GM19438 (cell line): ENCODE measurements at regions not wholly inside any gene's neighbourhood (a gene's known extent, or its start where the extent isn't known, plus 50 kb on each side); places are given as distances from the start of the nearest gene placed in this dataset.

Experiments used
- ATAC-seq: cut with Tn5 transposase; IDR thresholded peaks from one replicate; pipeline ENCODE4 v1.9.1; 2021; ENCODE audit warnings: low read depth; ENCODE audit not compliant: unreplicated experiment

DNA sequence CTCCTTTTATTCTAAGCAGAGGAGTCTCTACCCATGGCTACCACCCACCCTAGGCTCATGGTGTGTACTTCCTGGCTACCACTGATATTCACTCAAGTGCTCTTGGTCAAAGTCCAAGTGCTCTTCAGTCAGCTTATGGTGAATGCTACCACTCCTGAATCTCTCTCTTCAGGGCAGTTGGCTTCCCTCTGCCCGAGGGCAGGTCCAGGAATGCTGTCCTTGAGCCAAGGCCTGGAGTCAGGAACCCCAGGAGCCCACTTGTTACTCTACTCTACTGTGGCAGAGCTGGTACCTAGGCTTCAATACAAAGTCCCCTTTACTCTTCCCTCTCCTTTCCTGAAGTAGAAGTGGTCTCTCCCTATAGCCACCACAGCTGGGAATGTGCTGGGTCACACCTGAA is 226.0 kb downstream of the DIPK2A start:
- no peak for ATAC-seq

DNA sequence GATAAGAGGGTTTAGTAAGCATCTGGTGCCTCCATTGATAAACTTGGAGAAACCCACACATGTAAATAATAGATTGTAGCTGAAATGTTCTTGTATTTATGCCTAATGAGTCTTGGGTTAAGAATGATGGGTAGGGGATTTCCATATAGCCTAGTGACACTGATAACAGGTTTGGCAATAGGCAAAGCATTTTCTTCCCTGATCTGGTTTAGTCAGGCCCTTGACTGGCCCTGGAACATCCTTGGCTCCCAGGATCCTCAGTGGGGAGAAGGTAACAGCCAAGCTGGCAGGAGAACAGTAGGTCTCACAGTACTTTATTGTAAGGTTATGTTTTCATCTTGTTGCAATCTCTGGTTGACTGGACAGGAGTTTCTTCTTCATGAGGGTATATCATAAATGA is 228.4 kb downstream of the DIPK2A start:
- ATAC-seq, result no peak

DNA sequence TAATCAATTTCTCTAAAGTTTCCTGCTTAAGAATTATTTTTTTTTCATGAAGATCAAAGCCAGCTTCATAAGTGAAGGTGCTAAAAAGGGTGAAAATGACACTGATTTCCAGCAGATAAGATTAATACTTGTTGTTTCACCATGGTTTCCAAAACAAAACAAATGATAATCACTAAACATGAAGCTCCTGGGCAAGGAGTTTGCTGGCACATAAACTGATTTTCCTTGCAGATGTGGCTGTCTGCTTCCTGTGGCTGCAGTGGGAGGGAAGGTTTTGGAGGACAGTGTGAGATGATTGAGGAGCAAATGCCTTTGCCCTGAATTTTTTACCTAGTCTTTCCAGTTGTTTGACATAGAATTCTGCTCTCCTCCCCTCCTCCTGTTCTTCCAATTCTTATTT is 228.8 kb downstream of the DIPK2A start:
- no peak for ATAC-seq

- no peak for ATAC-seq
These were observed 250.1 kb downstream of the DIPK2A start for GRCh38 chr3:144221761-144222160.

DNA sequence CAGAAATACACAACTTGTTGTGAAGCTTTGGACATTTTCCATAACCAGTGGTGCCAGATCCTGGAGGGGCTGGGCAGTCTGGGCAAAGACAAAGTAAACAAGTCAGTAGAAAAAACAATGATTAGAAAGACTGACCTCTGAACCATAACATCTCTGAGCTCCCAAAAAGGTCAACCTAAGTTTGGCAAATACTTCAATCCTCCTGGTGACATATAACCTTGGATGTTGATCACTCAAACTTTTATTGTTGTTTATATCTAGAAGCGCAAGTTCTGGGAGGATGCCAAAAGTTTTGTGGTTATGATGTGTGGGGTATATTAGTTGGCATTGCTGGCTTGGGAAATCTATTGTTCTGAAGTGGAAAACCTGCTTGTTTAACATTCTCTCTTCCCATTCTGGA is 257.7 kb downstream of the DIPK2A start:
- ATAC-seq, result no peak

DNA sequence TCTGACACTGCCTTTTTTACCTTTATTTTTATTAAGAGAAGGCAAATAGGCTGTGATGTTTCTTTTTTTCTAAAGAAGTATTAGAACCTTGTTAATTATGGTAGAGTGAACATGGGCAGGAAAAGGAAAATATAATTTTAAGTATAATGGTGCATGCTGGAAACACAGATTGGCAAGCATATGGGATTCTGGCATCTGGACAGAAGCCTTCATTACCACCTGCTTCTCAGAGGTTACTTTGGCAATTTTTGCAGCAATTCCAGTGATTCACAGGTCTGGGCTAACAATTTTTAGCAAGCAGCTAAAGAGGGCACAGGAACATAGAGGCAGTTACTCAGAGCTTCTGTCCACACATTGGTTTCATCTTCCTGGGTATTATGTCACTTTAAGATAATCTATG is 258.3 kb downstream of the DIPK2A start:
- no peak for ATAC-seq

DNA sequence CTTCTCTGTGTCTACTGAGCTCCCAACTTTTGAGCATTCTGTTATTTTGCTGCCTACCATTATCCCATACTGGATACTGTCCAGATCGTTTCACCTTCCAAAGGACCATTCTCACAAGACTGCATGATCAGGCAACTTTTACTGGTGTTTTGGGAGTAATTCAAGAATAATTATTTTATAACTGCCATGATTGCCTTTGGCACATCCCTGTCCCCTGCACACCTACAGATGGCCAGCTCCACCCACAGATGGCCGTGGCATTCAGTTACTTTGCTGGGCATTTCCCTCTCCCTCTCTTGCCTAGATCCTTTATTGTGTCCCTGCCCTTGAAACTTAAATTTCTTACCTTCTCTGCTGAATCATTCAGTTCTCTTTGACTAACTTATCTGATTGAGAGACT is 263.9 kb downstream of the DIPK2A start:
- no peak for ATAC-seq

- no peak for ATAC-seq
These were observed 265.7 kb downstream of the DIPK2A start for GRCh38 chr3:144237351-144237750.

DNA sequence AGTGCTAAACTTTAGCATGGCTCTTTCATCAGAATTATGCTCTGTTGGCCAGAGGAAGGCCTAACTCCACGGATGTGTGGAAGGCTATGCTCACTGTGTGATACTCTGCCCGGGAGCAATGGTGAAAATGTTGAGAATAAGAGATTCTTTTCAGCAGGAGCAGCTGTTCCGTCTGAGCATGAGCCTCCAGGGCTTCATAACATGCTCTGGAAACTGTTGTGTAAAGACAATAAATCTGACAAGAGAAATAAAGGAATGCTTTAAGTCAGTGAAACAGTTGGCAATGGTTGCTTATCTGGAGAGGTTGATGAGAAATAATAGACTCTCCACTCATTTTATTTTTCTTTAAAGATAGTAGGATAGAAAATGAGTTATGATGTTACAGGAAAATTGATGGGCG is 269.8 kb downstream of the DIPK2A start:
- ATAC-seq, result no peak

GRCh38 chr3:144242747-144243146 is 271.1 kb downstream of the DIPK2A start:
- ATAC-seq, result no peak

DNA sequence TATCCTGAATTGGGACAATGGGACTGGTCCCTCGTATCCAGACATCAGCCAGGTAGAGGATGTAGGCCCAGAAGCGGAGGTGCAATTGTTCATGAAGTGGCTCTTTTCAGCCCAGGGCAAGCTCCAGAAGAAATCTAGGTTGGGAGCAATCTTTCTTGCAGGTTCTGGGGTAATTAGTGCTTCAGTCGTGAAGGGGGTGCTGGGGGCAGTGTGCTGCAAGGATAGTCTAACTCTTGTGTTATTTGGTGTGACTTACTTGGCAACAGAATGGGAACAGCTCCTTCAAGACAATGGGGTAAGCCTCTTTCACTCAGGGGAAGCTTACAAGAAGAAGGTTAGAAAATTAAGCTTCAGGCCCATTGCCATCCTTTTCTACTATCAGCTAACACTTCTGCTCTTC is 273.0 kb downstream of the DIPK2A start:
- ATAC-seq, result no peak

DNA sequence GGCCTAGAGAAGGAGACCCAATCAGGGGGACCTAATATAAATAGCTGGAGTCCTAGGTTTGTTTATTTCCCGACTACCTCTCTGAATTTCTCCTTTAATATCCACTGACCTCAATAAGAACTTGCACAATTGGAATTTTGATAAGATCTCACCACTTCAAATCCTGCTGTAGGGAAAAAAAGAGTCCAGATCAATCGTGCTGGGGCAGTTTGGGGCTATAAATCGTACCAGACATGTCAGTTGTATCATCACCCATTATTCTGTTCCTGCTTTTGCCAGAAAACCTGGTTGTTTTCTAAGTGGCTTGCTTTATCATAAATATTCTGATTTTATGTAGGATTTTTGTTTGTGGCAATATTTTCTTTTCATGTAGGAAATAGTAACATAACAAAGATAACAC is 281.3 kb downstream of the DIPK2A start:
- ATAC-seq, result no peak

- no peak for ATAC-seq
These were observed 285.8 kb downstream of the DIPK2A start for GRCh38 chr3:144257381-144257780.

DNA sequence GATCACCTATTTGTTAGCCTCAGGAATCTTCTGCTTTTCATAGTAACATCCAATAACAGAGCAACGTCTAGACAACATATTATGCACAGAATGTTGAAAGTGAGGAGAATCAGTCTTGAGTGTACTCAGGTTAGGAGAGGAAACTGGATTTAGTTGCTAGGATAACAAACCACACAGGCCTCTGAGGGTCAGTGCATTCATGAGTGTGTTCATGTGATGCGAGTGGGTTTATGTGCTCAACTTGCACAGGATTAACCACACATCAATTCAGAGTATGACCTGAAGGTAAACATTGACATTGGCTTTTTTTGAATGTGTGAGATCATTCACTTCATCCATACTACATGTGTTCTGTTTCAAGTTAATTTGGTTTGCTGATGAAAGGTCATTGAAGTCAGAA is 287.6 kb downstream of the DIPK2A start:
- ATAC-seq, result no peak

GRCh38 chr3:144263706-144264105 is 292.1 kb downstream of the DIPK2A start:
- no peak for ATAC-seq

GRCh38 chr3:144264350-144264749 is 292.7 kb downstream of the DIPK2A start:
- no peak for ATAC-seq

DNA sequence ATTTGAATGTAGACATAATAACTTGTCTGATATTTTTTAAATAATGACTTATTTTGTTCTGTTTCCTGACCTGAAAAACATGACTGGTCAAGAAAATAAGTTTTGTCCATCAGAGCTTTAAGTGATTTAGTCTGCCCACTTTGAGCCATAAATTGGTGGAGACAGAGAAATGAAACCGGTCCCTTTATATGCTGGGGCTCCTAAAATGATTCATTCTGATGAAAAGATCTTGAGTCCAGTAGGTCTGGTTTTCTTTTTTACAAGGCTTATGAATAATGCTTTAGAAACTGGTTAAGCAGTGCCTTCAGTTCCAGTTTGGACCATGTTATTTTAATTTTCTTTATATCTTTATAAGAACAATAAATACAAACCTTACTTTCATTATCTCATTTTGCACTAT is 293.2 kb downstream of the DIPK2A start:
- no peak for ATAC-seq

DNA sequence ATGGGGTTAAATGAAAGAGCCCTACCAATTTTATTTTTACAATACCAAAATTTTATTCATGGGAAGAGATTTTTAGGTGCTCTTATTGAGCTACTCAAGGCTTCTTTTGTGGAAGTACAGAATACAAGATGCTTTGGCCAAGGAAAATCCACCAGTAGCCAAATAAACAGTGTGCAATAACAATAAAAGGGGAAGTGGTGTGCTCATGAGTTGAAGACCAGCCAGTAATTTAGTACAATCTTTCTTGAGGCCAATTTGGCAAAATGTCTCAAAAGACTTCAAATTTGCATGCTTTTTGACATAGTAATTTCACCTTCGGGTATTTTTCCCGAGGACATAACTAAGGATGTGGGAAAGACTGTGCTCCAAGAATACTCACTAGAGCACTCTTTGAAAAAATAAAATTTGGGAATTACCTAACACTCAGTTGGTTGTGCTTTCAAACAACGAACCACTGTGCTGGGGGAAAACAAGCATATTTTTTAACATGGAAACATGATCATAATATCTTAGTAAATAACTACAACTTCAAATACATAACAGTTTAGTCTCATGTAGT is 294.0 kb downstream of the DIPK2A start:
- no peak for ATAC-seq

DNA sequence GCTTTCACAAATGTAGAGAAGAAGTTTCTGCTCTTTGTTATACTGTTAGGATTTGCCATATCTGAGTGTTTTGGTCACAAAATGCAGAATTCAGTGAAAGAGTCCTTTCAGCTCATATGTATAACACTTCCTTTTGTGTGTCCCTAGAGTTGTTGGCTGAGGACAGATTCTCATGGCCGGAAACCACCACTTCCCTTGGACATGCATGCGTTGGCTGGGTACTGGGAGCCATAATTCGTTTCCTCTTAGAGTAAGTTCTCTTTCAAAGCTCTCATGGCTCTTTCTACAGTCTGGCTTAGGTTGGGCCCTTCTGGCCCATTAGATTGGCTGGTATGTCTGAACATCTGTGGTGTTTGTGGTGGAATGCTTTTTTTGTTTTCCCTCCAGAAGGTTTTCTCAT is 298.5 kb downstream of the DIPK2A start:
- no peak for ATAC-seq

- no peak for ATAC-seq
These were observed 301.1 kb downstream of the DIPK2A start for GRCh38 chr3:144272680-144273079.

- no peak for ATAC-seq
These were observed 302.0 kb downstream of the DIPK2A start for GRCh38 chr3:144273601-144274000.

- no peak for ATAC-seq
These were observed 303.4 kb downstream of the DIPK2A start for GRCh38 chr3:144275005-144275404.

DNA sequence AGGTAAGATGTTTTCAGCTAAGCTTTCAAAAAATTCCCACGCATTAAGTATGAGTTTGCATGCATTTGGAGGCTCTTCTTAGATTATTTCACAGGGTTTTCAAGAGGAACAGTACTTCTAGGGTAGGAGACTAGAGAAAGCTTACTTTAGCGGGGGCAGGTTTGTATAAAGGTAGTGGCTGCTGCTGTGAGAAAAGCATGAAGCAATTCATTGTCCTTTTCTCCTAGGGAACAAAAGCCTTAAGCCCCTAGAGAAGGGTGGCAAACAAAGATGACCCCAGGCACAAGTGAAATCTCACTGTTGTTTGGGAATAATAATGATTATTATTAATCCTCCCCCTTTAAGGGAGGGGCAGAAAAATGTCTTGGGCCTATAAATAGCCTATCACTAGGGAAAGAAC is 310.7 kb downstream of the DIPK2A start:
- ATAC-seq, result no peak
